ENCODE measurements at regions not wholly inside any gene's neighbourhood (a gene's known extent, or its start where the extent isn't known, plus 50 kb on each side); places are given as distances from the start of the nearest gene placed in this dataset.

GRCh38 chr5:61719124-61719523 is 387.1 kb downstream of the ZSWIM6 start:
- H3K9me3 Mint-ChIP-seq = peaks cover 4% of the 10 kb centered on the region
- H3K4me3 Mint-ChIP-seq = no peak overlapping the region
- H3K36me3 Mint-ChIP-seq (ENCODE audit: low read depth) = no peaks in the 10 kb centered on the region
- H3K27ac Mint-ChIP-seq = no peak overlapping the region
- H3K27me3 Mint-ChIP-seq (ENCODE audit: low read depth) = no peaks in the 10 kb centered on the region
- H3K4me1 Mint-ChIP-seq (ENCODE audit: low read depth) = no peaks in the 10 kb centered on the region

- Mint-ChIP-seq H3K36me3 (ENCODE audit: low read depth) (no peaks in the 10 kb centered on the region), H3K9me3 (peaks cover 4% of the 10 kb centered on the region), H3K27ac (no peak overlapping the region), H3K4me3 (no peak overlapping the region), H3K4me1 (ENCODE audit: low read depth) (no peaks in the 10 kb centered on the region), H3K27me3 (ENCODE audit: low read depth) (no peaks in the 10 kb centered on the region)
Measured at GRCh38 chr5:61720829-61721228, 388.8 kb downstream of the ZSWIM6 start.

GRCh38 chr5:61724102-61724501 is 392.0 kb downstream of the ZSWIM6 start:
- Mint-ChIP-seq H3K4me3 (no peak overlapping the region), H3K27me3 (ENCODE audit: low read depth) (no peaks in the 10 kb centered on the region), H3K4me1 (ENCODE audit: low read depth) (no peaks in the 10 kb centered on the region), H3K36me3 (ENCODE audit: low read depth) (no peaks in the 10 kb centered on the region), H3K9me3 (peaks cover 4% of the 10 kb centered on the region), H3K27ac (no peak overlapping the region)

GRCh38 chr5:61728287-61728686 is 396.2 kb downstream of the ZSWIM6 start:
- Mint-ChIP-seq H3K36me3 (ENCODE audit: low read depth) (no peaks in the 10 kb centered on the region), H3K27me3 (ENCODE audit: low read depth) (no peaks in the 10 kb centered on the region), H3K9me3 (no peaks in the 10 kb centered on the region), H3K4me1 (ENCODE audit: low read depth) (no peaks in the 10 kb centered on the region), H3K4me3 (no peak overlapping the region), H3K27ac (no peak overlapping the region)

GRCh38 chr5:61730866-61731265 is 398.8 kb downstream of the ZSWIM6 start:
- no peak overlapping the region for H3K4me3 Mint-ChIP-seq

GRCh38 chr5:61731267-61731945 is 399.3 kb downstream of the ZSWIM6 start:
- Mint-ChIP-seq H3K4me1 (ENCODE audit: low read depth) (no peaks in the 10 kb centered on the region), H3K36me3 (ENCODE audit: low read depth) (no peaks in the 10 kb centered on the region)

More at GRCh38 chr5:61730866-61731265, 398.8 kb downstream of the ZSWIM6 start:
- H3K9me3 Mint-ChIP-seq = no peaks in the 10 kb centered on the region
- H3K27me3 Mint-ChIP-seq (ENCODE audit: low read depth) = no peaks in the 10 kb centered on the region
- H3K36me3 Mint-ChIP-seq (ENCODE audit: low read depth) = no peaks in the 10 kb centered on the region
- H3K27ac Mint-ChIP-seq = no peak overlapping the region
- H3K4me1 Mint-ChIP-seq (ENCODE audit: low read depth) = no peaks in the 10 kb centered on the region

GRCh38 chr5:61731946-61732314 is 399.9 kb downstream of the ZSWIM6 start:
- H3K27ac Mint-ChIP-seq = no peak overlapping the region
- H3K4me3 Mint-ChIP-seq = no peak overlapping the region
- H3K9me3 Mint-ChIP-seq = no peaks in the 10 kb centered on the region
- H3K36me3 Mint-ChIP-seq (ENCODE audit: low read depth) = no peaks in the 10 kb centered on the region
- no peaks in the 10 kb centered on the region for H3K4me1 Mint-ChIP-seq (ENCODE audit: low read depth)
- H3K27me3 Mint-ChIP-seq (ENCODE audit: low read depth) = no peaks in the 10 kb centered on the region

More at GRCh38 chr5:61731267-61731945, 399.3 kb downstream of the ZSWIM6 start:
- H3K9me3 Mint-ChIP-seq = no peaks in the 10 kb centered on the region
- H3K27ac Mint-ChIP-seq = no peak overlapping the region
- no peak overlapping the region for H3K4me3 Mint-ChIP-seq
- H3K27me3 Mint-ChIP-seq (ENCODE audit: low read depth) = no peaks in the 10 kb centered on the region

- Mint-ChIP-seq H3K4me3 (no peak overlapping the region), H3K27ac (no peak overlapping the region), H3K27me3 (ENCODE audit: low read depth) (no peaks in the 10 kb centered on the region), H3K9me3 (no peaks in the 10 kb centered on the region), H3K36me3 (ENCODE audit: low read depth) (no peaks in the 10 kb centered on the region), H3K4me1 (ENCODE audit: low read depth) (no peaks in the 10 kb centered on the region)
Measured at GRCh38 chr5:61732369-61732768, 400.3 kb downstream of the ZSWIM6 start.

GRCh38 chr5:61732796-61733195 is 400.7 kb downstream of the ZSWIM6 start:
- Mint-ChIP-seq H3K4me3 (no peak overlapping the region), H3K27ac (no peak overlapping the region), H3K27me3 (ENCODE audit: low read depth) (no peaks in the 10 kb centered on the region), H3K4me1 (ENCODE audit: low read depth) (no peaks in the 10 kb centered on the region), H3K36me3 (ENCODE audit: low read depth) (no peaks in the 10 kb centered on the region), H3K9me3 (no peaks in the 10 kb centered on the region)

GRCh38 chr5:61734001-61734400 is 401.9 kb downstream of the ZSWIM6 start:
- H3K36me3 Mint-ChIP-seq (ENCODE audit: low read depth) = no peaks in the 10 kb centered on the region
- no peak overlapping the region for H3K27ac Mint-ChIP-seq
- no peaks in the 10 kb centered on the region for H3K9me3 Mint-ChIP-seq
- no peaks in the 10 kb centered on the region for H3K27me3 Mint-ChIP-seq (ENCODE audit: low read depth)
- H3K4me3 Mint-ChIP-seq = no peak overlapping the region
- no peaks in the 10 kb centered on the region for H3K4me1 Mint-ChIP-seq (ENCODE audit: low read depth)

- H3K9me3 Mint-ChIP-seq = no peaks in the 10 kb centered on the region
Measured at GRCh38 chr5:61734966-61735365, 402.9 kb downstream of the ZSWIM6 start.

GRCh38 chr5:61735531-61735930 is 403.5 kb downstream of the ZSWIM6 start:
- H3K9me3 Mint-ChIP-seq = no peaks in the 10 kb centered on the region
- H3K36me3 Mint-ChIP-seq (ENCODE audit: low read depth) = no peaks in the 10 kb centered on the region
- no peak overlapping the region for H3K4me3 Mint-ChIP-seq
- no peaks in the 10 kb centered on the region for H3K4me1 Mint-ChIP-seq (ENCODE audit: low read depth)
- no peak overlapping the region for H3K27ac Mint-ChIP-seq
- H3K27me3 Mint-ChIP-seq (ENCODE audit: low read depth) = no peaks in the 10 kb centered on the region

More at GRCh38 chr5:61734966-61735365, 402.9 kb downstream of the ZSWIM6 start:
- Mint-ChIP-seq H3K4me1 (ENCODE audit: low read depth) (no peaks in the 10 kb centered on the region), H3K36me3 (ENCODE audit: low read depth) (no peaks in the 10 kb centered on the region), H3K27me3 (ENCODE audit: low read depth) (no peaks in the 10 kb centered on the region), H3K4me3 (no peak overlapping the region), H3K27ac (no peak overlapping the region)

GRCh38 chr5:61735995-61736394 is 403.9 kb downstream of the ZSWIM6 start:
- no peaks in the 10 kb centered on the region for H3K27me3 Mint-ChIP-seq (ENCODE audit: low read depth)
- no peak overlapping the region for H3K27ac Mint-ChIP-seq
- no peaks in the 10 kb centered on the region for H3K4me1 Mint-ChIP-seq (ENCODE audit: low read depth)
- H3K4me3 Mint-ChIP-seq = no peak overlapping the region
- H3K36me3 Mint-ChIP-seq (ENCODE audit: low read depth) = no peaks in the 10 kb centered on the region
- no peaks in the 10 kb centered on the region for H3K9me3 Mint-ChIP-seq

GRCh38 chr5:61737301-61737963 is 405.4 kb downstream of the ZSWIM6 start:
- Mint-ChIP-seq H3K4me3 (no peak overlapping the region), H3K9me3 (no peaks in the 10 kb centered on the region), H3K27me3 (ENCODE audit: low read depth) (no peaks in the 10 kb centered on the region), H3K36me3 (ENCODE audit: low read depth) (no peaks in the 10 kb centered on the region), H3K4me1 (ENCODE audit: low read depth) (no peaks in the 10 kb centered on the region), H3K27ac (no peak overlapping the region)

- Mint-ChIP-seq H3K4me1 (ENCODE audit: low read depth) (no peaks in the 10 kb centered on the region), H3K4me3 (no peak overlapping the region), H3K27me3 (ENCODE audit: low read depth) (no peaks in the 10 kb centered on the region), H3K36me3 (ENCODE audit: low read depth) (no peaks in the 10 kb centered on the region), H3K27ac (no peak overlapping the region), H3K9me3 (no peaks in the 10 kb centered on the region)
Measured at GRCh38 chr5:61737964-61738340, 405.9 kb downstream of the ZSWIM6 start.
